A673 (cell line): ENCODE measurements at regions not wholly inside any gene's neighbourhood (a gene's known extent, or its start where the extent isn't known, plus 50 kb on each side); places are given as distances from the start of the nearest gene placed in this dataset.

Experiments
- BruUV-seq: library from RNA; stranded (reverse); fragments of 400-500 nt; replicated peaks from 2 replicates; lab custom pipeline; 2021; lab: Mats Ljungman, UMichigan
- CTCF ChIA-PET: fragments of 300-600 bp; sonication (Branson Sonifier 250); formaldehyde crosslinking; loops from one replicate; lab custom pipeline; 2022; ENCODE audit warnings: antibody characterized with exemption; lab: Charles Lee
- POLR2A ChIA-PET: fragments of 300-600 bp; sonication (Branson Sonifier 250); formaldehyde crosslinking; loops from one replicate; lab custom pipeline; 2022; ENCODE audit warnings: antibody characterized with exemption; ENCODE audit not compliant: low non-redundant PET; lab: Charles Lee
- DNase-seq: peaks from one replicate; pipeline ENCODE4 v3.0.0-alpha.2; 2015; ENCODE audit warnings: low spot score
- H3K27ac ChIP-seq: fragments of 200-600 bp; sonication (generic); 2 replicates; pipeline ENCODE4 v1.5.1; 2016; ENCODE audit warnings: mixed run types, low read depth, mild to moderate bottlenecking, mixed read lengths, antibody characterized with exemption, low read length; ENCODE audit not compliant: poor library complexity, severe bottlenecking
- H3K27me3 ChIP-seq: fragments of 200-600 bp; sonication (generic); replicated peaks from 2 replicates; pipeline ENCODE4 v1.6.1; 2017; ENCODE audit warnings: mixed run types, low read depth, mild to moderate bottlenecking, mixed read lengths, antibody characterized with exemption, low read length; ENCODE audit not compliant: insufficient read depth, poor library complexity
- H3K36me3 ChIP-seq: fragments of 200-600 bp; sonication (generic); 2 replicates; pipeline ENCODE4 v1.6.1; 2016; ENCODE audit warnings: mixed run types, mild to moderate bottlenecking, mixed read lengths, antibody characterized with exemption, low read length; ENCODE audit not compliant: insufficient read depth, poor library complexity, severe bottlenecking
- H3K4me1 ChIP-seq: fragments of 200-600 bp; sonication (generic); 2 replicates; pipeline ENCODE4 v1.6.1; 2017; ENCODE audit warnings: mixed run types, mild to moderate bottlenecking, mixed read lengths, antibody characterized with exemption, low read length; ENCODE audit not compliant: insufficient read depth, poor library complexity, severe bottlenecking
- H3K4me3 ChIP-seq: fragments of 200-600 bp; sonication (generic); 2 replicates; pipeline ENCODE4 v1.5.1; 2016; ENCODE audit warnings: low read depth, mixed run types, mild to moderate bottlenecking, mixed read lengths, low read length; ENCODE audit not compliant: poor library complexity, severe bottlenecking
- H3K9me3 ChIP-seq: fragments of 200-600 bp; sonication (generic); 2 replicates; pipeline ENCODE4 v1.6.1; 2016; ENCODE audit warnings: mixed run types, low read depth, mild to moderate bottlenecking, mixed read lengths, antibody characterized with exemption, low read length; ENCODE audit not compliant: poor library complexity, severe bottlenecking
- CTCF ChIP-seq: fragments of 300-800, 200-600 bp; sonication (generic); conservative IDR thresholded peaks from 2 replicates; pipeline ENCODE4 v1.5.1; 2017; ENCODE audit warnings: low read depth, mild to moderate bottlenecking, antibody characterized with exemption, low read length, moderate library complexity, mixed read lengths
- EZH2 ChIP-seq: fragments of 200-600 bp; sonication (generic); IDR thresholded peaks from 2 replicates; pipeline ENCODE4 v1.6.1; 2017; ENCODE audit warnings: borderline replicate concordance, low read depth, mild to moderate bottlenecking, mixed read lengths, antibody characterized with exemption, low read length; ENCODE audit not compliant: poor library complexity, severe bottlenecking
- intact Hi-C: fragments of 100-400 bp; cut with micrococcal nuclease; formaldehyde crosslinking; loops from one replicate; pipeline ENCODE4 v1.10.0; 2022; ENCODE audit not compliant: unreplicated experiment

DNA sequence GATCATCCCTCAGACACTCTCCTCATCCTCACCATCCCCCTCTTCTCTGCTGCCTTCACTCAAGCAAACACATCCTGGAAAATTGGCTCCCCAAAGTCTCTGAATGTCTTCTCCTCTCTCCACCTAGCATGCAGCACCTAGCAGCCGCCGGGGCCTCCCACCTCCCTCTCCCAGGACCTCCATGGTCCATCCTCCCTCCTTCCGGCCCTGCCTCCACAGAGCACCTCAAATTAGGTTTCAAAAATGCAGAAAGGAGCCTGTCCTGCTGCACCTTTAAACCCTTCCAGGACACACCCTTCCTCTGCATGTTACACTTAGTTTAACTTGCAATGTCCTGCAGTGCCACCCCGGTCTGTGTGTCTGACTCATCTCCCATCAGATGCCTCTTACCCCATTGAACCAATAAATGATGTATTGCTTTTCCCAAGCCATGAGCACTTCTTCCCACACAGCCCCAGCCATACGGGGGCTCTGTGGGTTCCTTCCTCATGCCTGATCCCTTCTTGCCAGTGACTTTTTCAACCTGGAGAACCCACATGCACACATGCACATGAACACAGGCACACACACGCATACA is 582.5 kb upstream of the MGMT start:
- H3K4me3 ChIP-seq: no peak overlapping the region
- CTCF ChIA-PET: no interaction called here

GRCh38 chr10:128885573-128886555 is 581.2 kb upstream of the MGMT start:
- H3K4me3 ChIP-seq: no peak overlapping the region
- TF ChIP-seq EZH2: no peak
- TF ChIP-seq CTCF: no peak
- no peaks in the 10 kb centered on the region for H3K9me3 ChIP-seq
- H3K27ac ChIP-seq: no peak overlapping the region
- ChIA-PET POLR2A (no interaction called here), CTCF (no interaction called here)
- no peaks in the 10 kb centered on the region for H3K4me1 ChIP-seq
- BruUV-seq: no TSS peak
- no peaks in the 10 kb centered on the region for H3K27me3 ChIP-seq
- intact Hi-C loops: no loop called here
- no peak for DNase-seq
- no peaks in the 10 kb centered on the region for H3K36me3 ChIP-seq

More for the DNA sequence above, 582.5 kb upstream of the MGMT start:
- DNase-seq: no peak
- H3K36me3 ChIP-seq: no peaks in the 10 kb centered on the region
- BruUV-seq: no TSS peak
- no peaks in the 10 kb centered on the region for H3K4me1 ChIP-seq
- H3K27me3 ChIP-seq: no peaks in the 10 kb centered on the region
- H3K27ac ChIP-seq: no peak overlapping the region
- intact Hi-C loops: no loop called here
- H3K9me3 ChIP-seq: no peaks in the 10 kb centered on the region
- POLR2A ChIA-PET: no interaction called here
- TF ChIP-seq EZH2: no peak
- TF ChIP-seq CTCF: no peak

- Histone ChIP-seq H3K9me3 (no peaks in the 10 kb centered on the region), H3K36me3 (no peaks in the 10 kb centered on the region), H3K27me3 (no peaks in the 10 kb centered on the region), H3K4me1 (no peaks in the 10 kb centered on the region), H3K27ac (no peak overlapping the region), H3K4me3 (no peak overlapping the region)
- intact Hi-C loops: no loop called here
- CTCF ChIA-PET: no interaction called here
- TF ChIP-seq CTCF (no peak), EZH2 (no peak)
- POLR2A ChIA-PET: no interaction called here
- no TSS peak for BruUV-seq
- no peak for DNase-seq
These were observed 579.2 kb upstream of the MGMT start for GRCh38 chr10:128887856-128888255.
